Body of pancreas (tissue), 4 donors: ENCODE measurements at regions not wholly inside any gene's neighbourhood (a gene's known extent, or its start where the extent isn't known, plus 50 kb on each side); places are given as distances from the start of the nearest gene placed in this dataset.

Source experiments
- ATAC-seq: fragments of 150-250 bp; one replicate; pipeline ENCODE4 v1.9.1; 2016
- DNase-seq, 4 donors: peaks; one replicate each; pipeline ENCODE4 v3.0.0-alpha.2; 2019
- H3K27ac ChIP-seq, 4 donors: fragments of 200-600 bp; sonication (generic); 1 replicate in 3 of 4; 2 replicates in 1 of 4; pipeline versions ENCODE4 v1.5.1 to v1.6.1; 2016 to 2019; ENCODE audit warnings: mild to moderate bottlenecking in 1 of 4, mixed read lengths in 1 of 4, moderate library complexity in 1 of 4
- H3K27me3 ChIP-seq, 2 donors: fragments of 200-600 bp; sonication (generic); one replicate each; pipeline ENCODE4 v1.6.0; 2016; ENCODE audit warnings: mild to moderate bottlenecking in 1 of 2
- H3K36me3 ChIP-seq, 2 donors: fragments of 200-600 bp; sonication (generic); replicated peaks in 1 of 2; 2 replicates each; pipeline ENCODE4 v1.5.1; 2016; ENCODE audit warnings: low read depth in 2 of 2; ENCODE audit not compliant: insufficient read depth in 1 of 2
- H3K4me1 ChIP-seq: fragments of 200-600 bp; sonication (generic); one replicate; pipeline ENCODE4 v1.6.0; 2016
- H3K4me3 ChIP-seq, 2 donors: fragments of 200-600 bp; sonication (generic); 1 replicate in 1 of 2; 2 replicates in 1 of 2; pipeline ENCODE4 v1.5.1; 2016 to 2019
- H3K9me3 ChIP-seq, 3 donors: fragments of 200-600 bp; sonication (generic); 1 replicate in 2 of 3; 2 replicates in 1 of 3; pipeline ENCODE4 v1.5.1; 2016
- CTCF ChIP-seq, 7 experiments: fragments of 450-650 bp in 4 of 7; fragments of 200-600 bp in 3 of 7; sonication (generic) in 3 of 7; IDR thresholded peaks; one replicate each; pipeline ENCODE4 v1.5.1; 2016 to 2019; ENCODE audit warnings: antibody characterized with exemption in 7 of 7
- POLR2A ChIP-seq, 3 donors: fragments of 450-650 bp; IDR thresholded peaks; one replicate each; pipeline ENCODE4 v1.6.1; 2016; ENCODE audit warnings: antibody characterized with exemption in 3 of 3, mild to moderate bottlenecking in 2 of 3
- WGBS, 2 donors: methylation state at CpG; one replicate each; pipeline ENCODE4 v1.1.5; 2017; 5-methylcytosine and 5-hydroxymethylcytosine counted together
- intact Hi-C: fragments of 100-400 bp; cut with DNase I; formaldehyde crosslinking; loops from one replicate; pipeline ENCODE4 v1.15.1; 2023

DNA sequence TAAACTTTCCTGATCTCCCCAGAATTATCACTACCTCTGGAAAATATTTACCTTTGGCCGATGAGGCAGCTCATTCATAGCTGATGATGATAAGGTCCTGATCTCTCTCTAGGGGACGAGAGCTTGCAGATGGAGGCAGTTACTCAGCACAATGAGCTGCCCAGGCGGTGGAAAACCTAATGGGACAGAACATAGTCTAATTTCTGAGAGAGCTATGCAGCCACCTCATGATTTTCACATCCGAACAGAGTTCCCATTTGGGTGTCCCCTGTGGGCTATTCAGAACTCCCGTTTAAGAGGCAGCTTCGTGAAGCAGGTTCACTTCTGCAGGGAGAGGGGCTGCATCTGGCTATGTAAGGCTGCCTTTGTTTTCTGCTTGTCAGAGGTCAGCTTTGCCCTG is 724.6 kb upstream of the TMEM132C start:
- Histone ChIP-seq H3K27me3 (no peaks in the 10 kb centered on the region), H3K4me3 (no peak overlapping the region), H3K4me1 (no peaks in the 10 kb centered on the region), H3K27ac (no peak overlapping the region), H3K36me3 (no peaks in the 10 kb centered on the region), H3K9me3 (no peaks in the 10 kb centered on the region)
- ATAC-seq, result no peak
- 20 to 28% methylated on average over 6 of the region's 6 CpGs for WGBS, 2 donors
- DNase-seq, result no peak
- intact Hi-C loops, result no loop called here
- no peak for TF ChIP-seq POLR2A (IDR thresholded peaks at IDR 0.05)
- no peak for TF ChIP-seq CTCF (IDR thresholded peaks at IDR 0.05)

DNA sequence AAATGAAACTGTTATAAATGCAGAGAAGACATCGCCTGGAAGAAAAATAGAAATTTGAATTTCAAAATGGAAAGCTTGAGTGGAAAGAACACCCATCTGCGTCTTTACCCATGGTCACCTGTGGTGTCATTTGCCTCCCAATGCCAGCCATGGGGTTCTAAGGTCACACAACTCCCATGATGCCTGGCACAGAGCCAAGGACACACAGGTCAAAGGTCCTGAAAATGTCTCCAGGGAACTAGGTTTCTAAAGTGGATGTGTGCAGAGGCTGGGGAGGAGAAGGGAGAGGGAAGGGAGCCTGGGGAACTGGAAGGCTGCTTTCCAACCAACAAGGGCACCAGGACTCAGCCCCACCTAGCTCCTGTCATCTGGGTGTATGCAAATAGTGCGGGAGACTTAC is 724.0 kb upstream of the TMEM132C start:
- Histone ChIP-seq H3K9me3 (no peaks in the 10 kb centered on the region), H3K27me3 (no peaks in the 10 kb centered on the region), H3K36me3 (no peaks in the 10 kb centered on the region), H3K4me1 (no peaks in the 10 kb centered on the region), H3K4me3 (no peak overlapping the region), H3K27ac (no peak overlapping the region)
- ATAC-seq (no peak), DNase-seq (peak in 1 of 4 donors; percentile 13)
- TF ChIP-seq CTCF (IDR thresholded peaks at IDR 0.05) (no peak), POLR2A (IDR thresholded peaks at IDR 0.05) (no peak)
- WGBS, 2 donors, result 65 to 75% methylated on average over 3 of the region's 3 CpGs
- intact Hi-C loops, result no loop called here

- DNase-seq (no peak), ATAC-seq (no peak)
- H3K27me3 ChIP-seq, result no peaks in the 10 kb centered on the region
- 61 to 73% methylated on average over 6 of the region's 6 CpGs for WGBS, 2 donors
- TF ChIP-seq CTCF (IDR thresholded peaks at IDR 0.05) (no peak), POLR2A (IDR thresholded peaks at IDR 0.05) (no peak)
- H3K9me3 ChIP-seq, result no peaks in the 10 kb centered on the region
- intact Hi-C loops, result no loop called here
- no peaks in the 10 kb centered on the region for H3K4me1 ChIP-seq
- H3K27ac ChIP-seq, result no peak overlapping the region
- H3K4me3 ChIP-seq, result no peak overlapping the region
- H3K36me3 ChIP-seq, result no peaks in the 10 kb centered on the region
Measured at GRCh38 chr12:127546721-127547505, 720.1 kb upstream of the TMEM132C start.

DNA sequence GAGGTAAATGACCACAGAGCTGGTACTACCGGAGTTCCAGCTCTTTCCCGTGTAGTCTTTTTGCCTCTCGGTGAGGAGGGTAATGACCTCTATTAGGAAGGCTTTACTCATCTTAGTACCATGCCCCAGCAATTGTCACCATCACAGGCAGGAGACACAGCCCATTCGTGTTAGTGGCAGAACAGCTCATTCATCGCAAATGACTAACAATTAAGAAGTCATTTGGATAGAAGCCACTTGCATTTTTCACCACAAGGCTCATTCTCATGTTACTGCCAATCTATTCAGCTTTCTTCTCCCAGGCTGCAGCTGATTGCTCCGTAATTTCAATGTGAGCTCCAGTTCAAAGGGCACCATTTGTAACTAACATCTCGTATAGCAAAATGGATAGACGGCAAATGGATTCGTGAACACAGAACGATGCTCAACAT is 718.8 kb upstream of the TMEM132C start:
- DNase-seq (no peak), ATAC-seq (no peak)
- Histone ChIP-seq H3K4me1 (no peaks in the 10 kb centered on the region), H3K27ac (no peak overlapping the region), H3K4me3 (no peak overlapping the region), H3K36me3 (no peaks in the 10 kb centered on the region), H3K27me3 (no peaks in the 10 kb centered on the region), H3K9me3 (no peaks in the 10 kb centered on the region)
- intact Hi-C loops, result no loop called here
- TF ChIP-seq POLR2A (IDR thresholded peaks at IDR 0.05) (no peak), CTCF (IDR thresholded peaks at IDR 0.05) (no peak)
- WGBS, 2 donors, result 40 to 45% methylated on average over 10 of the region's 10 CpGs

DNA sequence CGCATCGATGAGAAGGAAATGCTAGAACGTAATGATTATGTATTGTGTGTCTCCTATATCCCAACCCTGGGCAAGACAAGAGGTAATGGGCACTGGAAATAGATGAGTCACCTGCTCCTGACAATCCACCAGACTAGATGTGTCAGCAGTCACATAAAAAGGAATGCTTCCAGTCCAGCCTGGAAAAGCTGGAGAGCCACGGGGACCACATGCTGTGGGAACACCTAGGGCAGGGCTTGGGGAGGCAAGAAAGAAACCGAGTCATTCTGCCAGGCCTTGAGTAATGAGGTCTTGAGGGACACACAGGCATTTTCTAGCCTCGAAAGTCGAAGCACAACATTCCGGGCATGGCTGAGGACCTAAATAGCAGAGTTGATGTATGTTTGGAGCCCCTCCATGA is 716.7 kb upstream of the TMEM132C start:
- WGBS, 2 donors, result 57 to 62% methylated on average over 8 of the region's 8 CpGs
- TF ChIP-seq CTCF (IDR thresholded peaks at IDR 0.05) (no peak), POLR2A (IDR thresholded peaks at IDR 0.05) (no peak)
- no peak for ATAC-seq

More for the DNA sequence above, 716.7 kb upstream of the TMEM132C start:
- no peaks in the 10 kb centered on the region for H3K4me1 ChIP-seq
- no peak overlapping the region for H3K4me3 ChIP-seq
- H3K27me3 ChIP-seq, result no peaks in the 10 kb centered on the region
- no peak for DNase-seq
- no peak overlapping the region for H3K27ac ChIP-seq
- H3K36me3 ChIP-seq, result no peaks in the 10 kb centered on the region
- H3K9me3 ChIP-seq, result no peaks in the 10 kb centered on the region
- intact Hi-C loops, result no loop called here
